Neural crest cell (in vitro differentiated cells): ENCODE measurements at regions not wholly inside any gene's neighbourhood (a gene's known extent, or its start where the extent isn't known, plus 50 kb on each side); places are given as distances from the start of the nearest gene placed in this dataset.

Source experiments
- DNase-seq: peaks from one replicate; pipeline ENCODE4 v3.0.0; 2021; ENCODE audit warnings: low read depth, mixed read lengths, low spot score
- H3K27ac Mint-ChIP-seq: one replicate; pipeline ENCODE4 v1.8.0; 2021; ENCODE audit warnings: mild to moderate bottlenecking, mixed read lengths; ENCODE audit not compliant: unreplicated experiment
- H3K27me3 Mint-ChIP-seq: 2 replicates; pipeline ENCODE4 v1.8.0; 2021; ENCODE audit warnings: low read depth, mild to moderate bottlenecking, mixed read lengths
- H3K36me3 Mint-ChIP-seq: 2 replicates; pipeline ENCODE4 v1.8.0; 2021; ENCODE audit warnings: low read depth, mild to moderate bottlenecking, mixed read lengths
- H3K4me1 Mint-ChIP-seq: 2 replicates; pipeline ENCODE4 v1.8.0; 2021; ENCODE audit warnings: mixed read lengths
- H3K4me3 Mint-ChIP-seq: one replicate; pipeline ENCODE4 v1.8.0; 2021; ENCODE audit warnings: mild to moderate bottlenecking, mixed read lengths
- H3K9me3 Mint-ChIP-seq: 2 replicates; pipeline ENCODE4 v1.8.0; 2021; ENCODE audit warnings: mixed read lengths
- TF ChIP-seq, protein P1 (sequence below): fragments of 200-600 bp; sonication (generic); conservative IDR thresholded peaks from 2 replicates; pipeline ENCODE4 v1.5.0; 2021; ENCODE audit warnings: antibody characterized with exemption, mild to moderate bottlenecking

DNA sequence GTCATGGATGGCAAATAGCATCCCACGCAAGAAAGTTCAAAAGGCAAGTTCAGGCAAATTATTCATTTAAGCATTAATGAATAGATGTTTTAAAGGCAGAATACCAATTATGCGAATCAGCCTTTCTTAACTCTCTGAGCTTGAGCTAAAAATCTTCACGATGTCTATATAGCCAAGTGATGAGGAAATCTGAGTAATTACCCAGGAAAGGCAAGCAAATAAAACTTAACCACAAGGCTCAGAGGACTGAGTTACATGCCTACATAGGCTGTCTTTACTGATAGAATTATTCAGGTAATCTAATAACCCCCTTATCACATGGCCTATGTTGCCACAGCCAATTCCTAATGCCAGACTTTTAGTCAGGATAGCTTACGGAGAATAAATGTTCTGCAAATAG, 120.8 kb upstream of the MTAP start:
- no peak for DNase-seq
- Mint-ChIP-seq H3K27me3 (no peaks in the 10 kb centered on the region), H3K4me3 (no peak overlapping the region), H3K27ac (no peak overlapping the region), H3K4me1 (peaks cover 5% of the 10 kb centered on the region), H3K36me3 (no peaks in the 10 kb centered on the region), H3K9me3 (no peaks in the 10 kb centered on the region)
- TF ChIP-seq, protein P1, sequence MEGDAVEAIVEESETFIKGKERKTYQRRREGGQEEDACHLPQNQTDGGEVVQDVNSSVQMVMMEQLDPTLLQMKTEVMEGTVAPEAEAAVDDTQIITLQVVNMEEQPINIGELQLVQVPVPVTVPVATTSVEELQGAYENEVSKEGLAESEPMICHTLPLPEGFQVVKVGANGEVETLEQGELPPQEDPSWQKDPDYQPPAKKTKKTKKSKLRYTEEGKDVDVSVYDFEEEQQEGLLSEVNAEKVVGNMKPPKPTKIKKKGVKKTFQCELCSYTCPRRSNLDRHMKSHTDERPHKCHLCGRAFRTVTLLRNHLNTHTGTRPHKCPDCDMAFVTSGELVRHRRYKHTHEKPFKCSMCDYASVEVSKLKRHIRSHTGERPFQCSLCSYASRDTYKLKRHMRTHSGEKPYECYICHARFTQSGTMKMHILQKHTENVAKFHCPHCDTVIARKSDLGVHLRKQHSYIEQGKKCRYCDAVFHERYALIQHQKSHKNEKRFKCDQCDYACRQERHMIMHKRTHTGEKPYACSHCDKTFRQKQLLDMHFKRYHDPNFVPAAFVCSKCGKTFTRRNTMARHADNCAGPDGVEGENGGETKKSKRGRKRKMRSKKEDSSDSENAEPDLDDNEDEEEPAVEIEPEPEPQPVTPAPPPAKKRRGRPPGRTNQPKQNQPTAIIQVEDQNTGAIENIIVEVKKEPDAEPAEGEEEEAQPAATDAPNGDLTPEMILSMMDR = no peak

- Mint-ChIP-seq H3K4me3 (no peak overlapping the region), H3K9me3 (no peaks in the 10 kb centered on the region), H3K27ac (no peak overlapping the region), H3K27me3 (no peaks in the 10 kb centered on the region), H3K36me3 (no peaks in the 10 kb centered on the region), H3K4me1 (peaks cover 5% of the 10 kb centered on the region)
- TF ChIP-seq, protein P1 = no peak
- no peak for DNase-seq
These were observed 120.1 kb upstream of the MTAP start for GRCh38 chr9:21682381-21682780.

DNA sequence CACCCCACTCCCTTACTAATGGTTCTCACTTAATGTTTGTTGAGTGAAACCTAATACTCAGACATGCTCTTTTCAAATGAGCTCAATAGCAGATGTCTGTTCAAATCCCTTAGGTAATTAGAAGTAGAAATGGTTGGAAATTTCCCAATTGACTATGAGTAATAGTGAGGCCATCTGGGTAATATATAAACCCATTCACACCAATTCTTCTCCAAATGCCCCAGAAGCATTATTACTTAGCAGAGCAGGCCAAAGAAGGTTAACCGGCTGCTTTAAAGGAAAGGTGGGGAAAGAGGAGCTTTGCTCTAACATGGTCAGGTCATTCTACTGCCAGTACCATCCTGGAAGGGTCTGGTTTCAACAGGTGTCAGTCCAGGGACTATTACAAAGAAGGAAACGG, 119.5 kb upstream of the MTAP start:
- no peak overlapping the region for H3K4me3 Mint-ChIP-seq
- no peaks in the 10 kb centered on the region for H3K9me3 Mint-ChIP-seq
- peaks cover 5% of the 10 kb centered on the region for H3K4me1 Mint-ChIP-seq
- no peak for DNase-seq
- no peaks in the 10 kb centered on the region for H3K36me3 Mint-ChIP-seq
- no peaks in the 10 kb centered on the region for H3K27me3 Mint-ChIP-seq
- TF ChIP-seq, protein P1 = no peak
- no peak overlapping the region for H3K27ac Mint-ChIP-seq

DNA sequence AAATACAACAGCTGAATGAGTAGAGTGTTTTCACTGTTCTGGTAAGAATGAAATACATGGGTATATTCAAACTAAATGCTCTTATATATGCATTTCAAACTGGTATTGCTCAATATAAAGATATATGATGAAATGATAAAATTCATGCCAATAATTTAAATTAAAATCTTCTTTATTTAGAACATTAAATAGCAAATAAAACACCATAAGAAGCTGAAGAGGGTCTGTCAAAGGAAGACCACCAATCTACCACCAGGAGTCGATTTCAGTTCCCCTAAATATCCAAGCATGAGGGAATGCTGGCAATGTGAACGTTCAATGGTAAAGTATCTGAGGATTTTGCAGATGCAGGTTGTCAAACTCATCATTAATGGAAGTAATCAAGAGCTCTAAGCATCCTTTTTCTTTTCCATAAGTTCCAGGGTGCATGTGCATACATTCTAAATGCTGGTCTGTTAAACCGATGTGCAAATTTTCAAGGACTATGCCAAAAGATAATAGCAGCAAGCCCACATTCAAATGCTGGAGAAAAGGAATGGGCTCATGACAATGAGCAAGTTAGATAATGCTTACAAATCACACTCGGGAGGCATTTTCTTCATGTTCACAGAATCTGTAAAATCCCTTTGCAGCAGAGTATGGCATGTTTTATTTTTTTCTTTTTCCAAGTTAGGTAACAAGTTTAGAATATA, 118.8 kb upstream of the MTAP start:
- TF ChIP-seq, protein P1 = no peak
- Mint-ChIP-seq H3K4me3 (no peak overlapping the region), H3K27ac (no peak overlapping the region), H3K4me1 (peaks cover 5% of the 10 kb centered on the region), H3K9me3 (no peaks in the 10 kb centered on the region), H3K36me3 (no peaks in the 10 kb centered on the region), H3K27me3 (no peaks in the 10 kb centered on the region)
- DNase-seq = no peak

DNA sequence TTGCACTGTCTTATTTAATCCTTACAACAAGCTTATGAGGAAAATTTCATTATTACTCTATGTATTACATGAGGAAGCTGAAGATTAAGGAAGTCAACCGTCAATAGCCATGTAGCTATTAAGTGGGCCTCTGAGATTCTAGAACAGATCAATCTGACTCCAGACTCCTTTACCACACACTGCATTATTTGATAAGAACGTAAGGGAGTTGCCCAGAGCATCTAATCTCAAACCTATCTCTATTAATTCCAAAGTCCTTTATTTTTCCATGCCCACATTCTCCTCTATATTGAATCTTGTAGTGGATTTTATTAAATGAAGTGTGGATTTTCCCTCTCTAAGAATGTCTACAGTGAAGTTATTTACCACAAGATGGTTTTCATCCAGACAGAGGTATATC, 118.2 kb upstream of the MTAP start:
- Mint-ChIP-seq H3K4me3 (no peak overlapping the region), H3K4me1 (peaks cover 5% of the 10 kb centered on the region), H3K36me3 (no peaks in the 10 kb centered on the region), H3K27me3 (no peaks in the 10 kb centered on the region), H3K27ac (no peak overlapping the region), H3K9me3 (no peaks in the 10 kb centered on the region)
- TF ChIP-seq, protein P1 = no peak
- no peak for DNase-seq
